Colonic mucosa (tissue), 4 donors: ENCODE measurements at regions not wholly inside any gene's neighbourhood (a gene's known extent, or its start where the extent isn't known, plus 50 kb on each side); places are given as distances from the start of the nearest gene placed in this dataset.

ENCODE experiments used
- DNase-seq: peaks from one replicate; pipeline ENCODE4 v3.0.0-alpha.2; 2020
- H3K27ac ChIP-seq: fragments of 200-600 bp; one replicate; pipeline ENCODE4 v1.8.0; 2021
- H3K27me3 ChIP-seq: fragments of 200-600 bp; one replicate; pipeline ENCODE4 v1.8.0; 2021
- H3K36me3 ChIP-seq: fragments of 200-600 bp; one replicate; pipeline ENCODE4 v1.8.0; 2021
- H3K4me1 ChIP-seq: fragments of 200-600 bp; one replicate; pipeline ENCODE4 v1.8.0; 2021; ENCODE audit warnings: mild to moderate bottlenecking
- H3K4me3 ChIP-seq: fragments of 200-600 bp; one replicate; pipeline ENCODE4 v1.8.0; 2021
- H3K9ac ChIP-seq, 2 donors: one replicate each; pipeline ENCODE4 v1.7.0; 2013; ENCODE audit warnings: control low read depth in 2 of 2, low read depth in 2 of 2, low read length in 2 of 2
- H3K9me3 ChIP-seq: fragments of 200-600 bp; one replicate; pipeline ENCODE4 v1.8.0; 2021
- CTCF ChIP-seq: fragments of 200-600 bp; IDR thresholded peaks from one replicate; pipeline ENCODE4 v1.8.0; 2022; ENCODE audit warnings: antibody characterized with exemption, mild to moderate bottlenecking
- intact Hi-C: fragments of 100-400 bp; cut with DNase I; formaldehyde crosslinking; loops from one replicate; pipeline ENCODE4 v1.14.1; 2022
- donor health status: healthy.
- donor health status: DM: no; HTN: no; CAD: no.
- donor health status: DM: no; HTN: no; CAD: no.

- Histone ChIP-seq H3K4me1 (no peaks in the 10 kb centered on the region), H3K27ac (no peak overlapping the region), H3K27me3 (no peaks in the 10 kb centered on the region), H3K4me3 (no peak overlapping the region), H3K9me3 (no peaks in the 10 kb centered on the region), H3K9ac (no peak overlapping the region), H3K36me3 (no peaks in the 10 kb centered on the region)
- no peak for TF ChIP-seq CTCF
- intact Hi-C loops = no loop called here
- DNase-seq = no peak
Observed at GRCh38 chr2:180337136-180337535, 330.0 kb upstream of the CWC22 start.

DNA sequence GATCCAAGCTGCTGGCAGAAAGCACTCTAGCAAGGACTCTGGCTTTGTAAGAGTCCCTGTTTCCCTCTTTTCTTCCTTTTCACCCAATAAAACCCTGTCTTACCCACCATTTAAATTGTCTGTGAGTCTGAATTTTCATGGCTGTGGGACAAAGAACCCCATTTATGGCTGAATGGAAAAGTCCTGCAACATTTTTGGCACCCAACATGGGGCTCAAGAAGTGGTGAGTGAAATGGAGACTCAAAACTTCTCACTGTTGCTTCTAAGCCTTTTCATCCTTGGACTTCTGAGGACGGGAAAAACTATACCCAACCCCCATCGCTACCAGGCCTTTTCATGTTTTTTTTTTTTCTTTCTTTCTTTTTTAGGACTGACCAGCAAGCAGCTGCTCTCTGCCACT is 329.5 kb upstream of the CWC22 start:
- Histone ChIP-seq H3K9me3 (no peaks in the 10 kb centered on the region), H3K4me3 (no peak overlapping the region), H3K4me1 (no peaks in the 10 kb centered on the region), H3K9ac (no peak overlapping the region), H3K27me3 (no peaks in the 10 kb centered on the region), H3K36me3 (no peaks in the 10 kb centered on the region), H3K27ac (no peak overlapping the region)
- no peak for DNase-seq
- TF ChIP-seq CTCF = no peak
- intact Hi-C loops = no loop called here

- intact Hi-C loops = no loop called here
- H3K4me3 ChIP-seq = no peak overlapping the region
- H3K27me3 ChIP-seq = no peaks in the 10 kb centered on the region
- H3K27ac ChIP-seq = no peak overlapping the region
- DNase-seq = no peak
- H3K9me3 ChIP-seq = no peaks in the 10 kb centered on the region
- H3K36me3 ChIP-seq = no peaks in the 10 kb centered on the region
- H3K9ac ChIP-seq = no peak overlapping the region
- no peaks in the 10 kb centered on the region for H3K4me1 ChIP-seq
- no peak for TF ChIP-seq CTCF
Observed at GRCh38 chr2:180334514-180334913, 327.4 kb upstream of the CWC22 start.

GRCh38 chr2:180328795-180329422 is 321.8 kb upstream of the CWC22 start:
- Histone ChIP-seq H3K27ac (no peak overlapping the region), H3K9ac (no peak overlapping the region), H3K27me3 (no peaks in the 10 kb centered on the region), H3K4me1 (no peaks in the 10 kb centered on the region), H3K36me3 (no peaks in the 10 kb centered on the region), H3K9me3 (no peaks in the 10 kb centered on the region), H3K4me3 (no peak overlapping the region)
- TF ChIP-seq CTCF = no peak
- DNase-seq = no peak
- intact Hi-C loops = no loop called here

GRCh38 chr2:180327185-180327584 is 320.1 kb upstream of the CWC22 start:
- H3K4me1 ChIP-seq = no peaks in the 10 kb centered on the region
- DNase-seq = no peak
- intact Hi-C loops = no loop called here
- H3K9ac ChIP-seq = no peak overlapping the region
- no peaks in the 10 kb centered on the region for H3K27me3 ChIP-seq
- no peak for TF ChIP-seq CTCF
- H3K4me3 ChIP-seq = no peak overlapping the region
- no peaks in the 10 kb centered on the region for H3K9me3 ChIP-seq
- no peak overlapping the region for H3K27ac ChIP-seq
- no peaks in the 10 kb centered on the region for H3K36me3 ChIP-seq
